GM19043 (cell line): ENCODE measurements at regions not wholly inside any gene's neighbourhood (a gene's known extent, or its start where the extent isn't known, plus 50 kb on each side); places are given as distances from the start of the nearest gene placed in this dataset.
"Not testable (repeated sequence)": the region's sequence is repeated elsewhere in the genome, so short reads cannot be mapped to it uniquely, and the experiment has no call there.

Source experiments
- ATAC-seq: cut with Tn5 transposase; IDR thresholded peaks from one replicate; pipeline ENCODE4 v1.9.1; 2021; ENCODE audit warnings: low read depth; ENCODE audit not compliant: unreplicated experiment

DNA sequence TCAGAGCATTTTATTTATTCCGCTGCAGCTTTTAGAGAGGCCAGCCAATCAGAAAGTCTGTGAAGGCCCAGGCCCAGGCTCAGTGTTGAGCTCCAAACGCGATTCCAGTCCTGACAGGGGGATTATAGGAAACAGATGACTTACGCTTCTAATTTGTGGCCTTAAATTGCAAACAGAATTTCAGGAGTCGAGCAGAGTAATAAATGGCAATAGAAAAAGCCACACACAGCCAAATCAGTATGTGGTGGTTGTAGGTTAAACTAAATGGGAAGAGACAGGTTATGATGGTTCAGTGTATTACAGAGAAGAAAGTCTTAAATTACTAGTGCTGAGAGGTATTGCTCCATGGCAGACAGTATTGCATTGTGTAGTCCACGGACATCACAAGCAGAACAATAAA is 131.0 kb upstream of the ZEB2 start:
- ATAC-seq = no peak

DNA sequence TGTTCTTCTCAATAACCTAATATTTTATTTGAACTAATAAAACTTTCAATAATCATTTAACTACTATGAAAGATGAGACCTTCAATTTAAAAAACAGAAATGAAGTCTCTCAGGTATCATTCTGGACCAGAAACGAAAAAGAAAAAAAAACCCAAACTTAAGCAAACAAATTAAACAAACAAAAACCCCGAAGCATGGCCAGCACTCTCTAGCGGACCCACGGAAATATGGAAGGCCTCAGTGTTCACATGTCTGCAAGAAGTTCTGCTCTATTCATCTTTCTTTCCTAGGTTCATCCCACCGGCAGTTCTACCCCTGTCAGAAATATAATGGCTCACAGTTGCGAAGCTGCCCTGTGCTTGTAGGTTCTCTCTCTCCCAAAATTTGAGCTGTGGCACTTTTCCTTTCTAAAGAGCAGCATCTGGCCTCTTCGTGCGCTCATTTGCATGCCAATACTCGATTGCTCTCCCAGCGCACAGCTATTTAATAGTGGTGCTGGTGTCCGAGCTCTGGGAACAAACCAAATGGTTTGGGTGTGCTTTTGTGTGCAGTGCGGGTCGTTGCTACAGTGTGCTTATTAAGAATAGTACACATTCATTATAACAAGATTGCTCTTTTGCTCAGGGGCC is 129.0 kb upstream of the ZEB2 start:
- no peak for ATAC-seq

DNA sequence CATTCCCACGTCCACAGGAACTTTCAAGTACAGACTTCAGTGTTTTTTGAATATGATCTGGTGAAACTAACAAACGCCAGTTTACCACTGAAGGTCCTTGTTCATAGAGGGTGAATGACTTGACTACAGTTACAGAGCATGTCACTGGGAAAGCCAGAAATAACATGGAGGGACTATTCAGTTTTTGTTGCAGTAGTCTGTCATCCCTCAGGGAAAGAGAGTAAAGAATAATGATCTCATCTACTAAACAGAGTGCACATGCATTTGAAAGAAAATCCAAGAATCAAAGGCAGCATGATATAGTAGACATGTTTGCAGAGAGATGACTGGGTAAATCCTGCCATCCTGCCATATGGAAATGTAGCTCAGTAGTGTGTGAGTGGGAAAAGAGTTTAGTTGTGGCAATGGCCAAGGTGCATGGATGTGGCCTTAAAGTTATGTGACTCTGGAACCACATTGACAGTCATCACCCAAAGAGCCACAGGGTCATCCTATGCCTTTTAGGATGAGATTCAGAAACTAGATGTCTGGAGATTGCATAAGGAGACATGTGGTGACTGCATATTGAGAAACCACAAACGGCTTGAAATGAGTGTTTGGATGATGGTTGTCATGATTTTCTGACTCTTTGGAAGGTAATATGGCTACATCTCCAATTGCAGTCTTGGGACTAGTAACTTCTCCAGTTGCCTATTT is 125.3 kb upstream of the ZEB2 start:
- no peak for ATAC-seq

DNA sequence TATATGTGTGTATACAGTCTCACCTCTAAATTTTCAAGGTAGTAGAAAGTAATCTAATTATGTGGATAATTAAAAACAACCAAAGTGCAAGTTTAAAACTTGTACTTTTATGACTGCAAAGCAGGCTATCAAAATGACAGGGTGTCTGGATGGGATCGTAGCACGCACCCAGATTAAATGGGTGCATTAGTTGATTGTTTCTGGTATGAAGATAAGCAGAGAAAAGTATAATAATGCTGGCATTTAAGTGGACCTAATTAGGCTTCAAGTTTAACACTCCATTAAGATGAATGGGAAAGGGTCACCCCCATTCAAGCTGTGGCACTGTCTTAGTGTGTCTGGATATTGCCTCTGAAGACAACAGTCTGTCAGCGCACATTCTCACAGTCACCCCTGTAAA is 124.6 kb upstream of the ZEB2 start:
- ATAC-seq = no peak

DNA sequence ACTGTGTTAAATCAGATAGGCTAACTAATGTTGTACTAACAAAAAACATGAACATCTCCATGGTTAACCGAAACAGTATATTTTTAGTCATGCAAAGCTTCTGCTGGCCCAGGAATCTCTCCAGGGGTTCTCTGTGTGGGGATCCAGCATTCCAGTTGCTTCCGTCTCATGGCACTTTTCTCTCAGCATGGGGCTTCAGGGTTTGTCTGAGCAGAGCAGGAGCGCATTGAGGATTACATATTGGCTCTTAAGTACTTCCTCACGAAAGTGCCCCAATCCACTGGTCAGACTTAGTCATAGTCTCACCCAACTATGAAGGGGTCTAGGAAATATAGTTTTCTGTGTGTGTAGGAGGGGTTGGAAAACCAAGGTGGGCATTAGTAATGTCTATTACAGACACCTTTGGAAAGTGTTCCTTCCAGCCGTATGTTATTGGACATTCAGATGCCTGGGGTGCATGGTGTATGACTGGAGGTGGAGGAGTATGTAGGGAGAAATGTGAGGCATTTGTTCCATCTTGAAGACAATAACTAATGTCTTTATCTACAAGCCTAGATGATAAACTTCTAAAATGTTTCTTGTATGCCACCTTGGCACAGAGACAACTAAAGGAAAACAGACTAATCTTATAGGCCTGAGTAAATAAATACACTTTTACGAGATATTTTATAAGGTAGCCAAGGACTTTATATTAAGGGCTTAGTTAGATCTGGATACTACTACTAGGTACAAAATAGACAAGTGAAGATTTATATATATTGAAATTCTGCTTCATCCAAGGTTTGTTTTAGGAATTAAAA is 123.8 kb upstream of the ZEB2 start:
- ATAC-seq = no peak

DNA sequence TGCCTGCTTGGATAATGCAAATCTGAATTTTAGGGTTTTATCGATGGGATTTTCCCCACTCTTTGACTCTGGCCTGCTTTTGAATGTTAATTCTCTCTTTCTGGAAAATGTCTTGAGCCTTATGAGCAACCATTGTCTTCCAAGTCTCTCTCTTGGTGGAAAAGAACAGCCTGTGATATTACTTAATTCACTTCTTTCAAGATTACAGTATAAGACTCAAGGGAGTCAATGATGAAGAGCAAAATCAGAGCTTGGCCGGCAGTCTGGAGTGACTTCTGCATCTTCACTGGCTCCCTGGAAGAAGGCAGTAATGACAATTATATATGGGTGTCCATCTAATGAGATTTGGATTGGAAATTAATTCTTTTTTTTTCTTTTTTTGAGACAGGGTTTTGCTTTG is 122.9 kb upstream of the ZEB2 start:
- ATAC-seq = no peak

DNA sequence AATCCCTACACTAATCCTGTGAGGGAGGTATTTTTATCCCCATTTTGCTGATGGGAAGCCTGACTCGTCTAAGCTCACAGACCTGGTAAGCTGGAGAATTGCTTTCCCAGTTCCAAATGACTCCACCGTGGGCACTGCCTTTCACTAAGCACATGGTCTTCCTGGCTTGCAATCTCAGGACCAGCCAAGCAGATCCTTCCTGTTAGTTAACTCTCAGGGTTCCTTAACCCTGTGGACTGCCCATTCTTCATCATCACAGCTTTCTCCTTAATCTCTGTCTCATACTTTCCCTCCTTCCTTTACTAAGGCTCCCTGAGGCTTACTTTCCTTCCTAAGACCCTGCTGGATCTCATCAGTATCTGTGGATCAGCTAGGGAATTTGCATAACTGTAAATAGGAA is 122.2 kb upstream of the ZEB2 start:
- no peak for ATAC-seq

DNA sequence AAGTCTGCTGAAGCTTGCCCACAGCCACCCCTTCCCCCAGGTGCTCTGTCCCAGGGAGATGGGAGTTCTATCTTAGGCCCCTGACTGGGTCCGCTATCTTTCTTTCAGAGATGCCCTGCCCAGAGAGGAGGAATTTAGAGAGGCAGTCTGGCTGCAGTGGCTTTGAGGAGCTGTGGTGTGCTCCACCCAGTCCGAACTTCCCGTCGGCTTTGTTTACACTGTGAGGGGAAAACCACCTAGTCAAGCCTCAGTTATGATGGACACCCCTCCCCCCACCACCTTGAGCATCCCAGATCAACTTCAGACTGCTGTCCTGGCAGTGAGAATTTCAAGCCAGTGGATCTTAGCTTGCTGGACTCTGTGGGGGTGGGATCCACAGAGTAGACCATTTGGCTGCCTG is 118.3 kb upstream of the ZEB2 start:
- not testable (repeated sequence) for ATAC-seq

DNA sequence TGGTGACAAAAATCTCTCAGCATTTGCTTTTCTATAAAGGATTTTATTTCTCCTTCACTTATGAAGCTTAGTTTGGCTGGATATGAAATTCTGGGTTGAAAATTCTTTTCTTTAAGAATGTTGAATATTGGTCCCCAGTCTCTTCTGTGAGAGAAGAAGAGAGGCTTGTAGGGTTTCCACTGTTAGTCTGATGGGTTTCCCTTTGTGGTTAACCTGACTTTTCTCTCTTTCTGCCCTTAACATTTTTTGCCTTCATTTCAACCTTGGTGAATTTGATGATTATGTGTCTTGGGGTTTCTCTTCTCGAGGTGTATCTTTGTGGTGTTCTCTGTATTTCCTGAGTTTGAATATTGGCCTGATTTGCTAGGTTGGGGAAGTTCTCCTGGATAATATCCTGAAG is 116.9 kb upstream of the ZEB2 start:
- not testable (repeated sequence) for ATAC-seq

DNA sequence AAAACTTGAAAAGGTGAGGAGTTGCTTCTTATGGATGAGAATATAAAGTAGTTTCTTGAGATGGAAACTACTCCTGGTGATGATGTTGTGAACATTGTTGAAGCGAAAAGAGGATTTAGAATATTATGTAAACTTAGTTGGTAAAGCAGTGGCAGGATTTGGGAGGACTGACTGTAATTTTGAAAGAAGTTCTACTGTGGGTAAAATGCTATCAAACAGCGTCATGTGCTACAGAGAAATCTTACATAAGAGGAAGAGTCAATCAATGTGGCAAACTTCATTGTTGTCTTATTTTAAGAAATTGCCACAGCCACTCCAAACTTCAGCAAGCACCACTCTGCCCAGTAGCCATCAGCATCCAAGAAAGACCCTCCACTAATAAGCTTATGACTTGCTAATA is 112.9 kb upstream of the ZEB2 start:
- ATAC-seq = no peak

DNA sequence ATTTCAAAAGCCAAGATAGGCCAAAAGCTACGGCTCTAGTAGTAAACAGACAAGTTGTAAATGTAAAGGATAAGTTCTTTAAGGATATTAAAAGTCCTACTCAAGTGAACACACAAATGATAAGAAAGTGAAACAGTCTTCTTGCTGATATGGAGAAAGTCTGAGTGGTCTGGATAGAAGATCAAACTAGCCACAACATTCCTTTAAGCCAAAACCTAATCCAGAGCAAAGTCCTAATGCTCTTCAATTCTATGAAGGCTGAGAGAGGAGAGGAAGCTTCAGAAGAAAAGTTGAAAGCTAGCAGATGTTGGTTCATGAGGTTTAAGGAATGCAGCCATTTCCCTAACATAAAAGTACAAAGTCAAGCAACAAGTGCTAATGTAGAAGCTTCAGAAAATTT is 111.7 kb upstream of the ZEB2 start:
- no peak for ATAC-seq

DNA sequence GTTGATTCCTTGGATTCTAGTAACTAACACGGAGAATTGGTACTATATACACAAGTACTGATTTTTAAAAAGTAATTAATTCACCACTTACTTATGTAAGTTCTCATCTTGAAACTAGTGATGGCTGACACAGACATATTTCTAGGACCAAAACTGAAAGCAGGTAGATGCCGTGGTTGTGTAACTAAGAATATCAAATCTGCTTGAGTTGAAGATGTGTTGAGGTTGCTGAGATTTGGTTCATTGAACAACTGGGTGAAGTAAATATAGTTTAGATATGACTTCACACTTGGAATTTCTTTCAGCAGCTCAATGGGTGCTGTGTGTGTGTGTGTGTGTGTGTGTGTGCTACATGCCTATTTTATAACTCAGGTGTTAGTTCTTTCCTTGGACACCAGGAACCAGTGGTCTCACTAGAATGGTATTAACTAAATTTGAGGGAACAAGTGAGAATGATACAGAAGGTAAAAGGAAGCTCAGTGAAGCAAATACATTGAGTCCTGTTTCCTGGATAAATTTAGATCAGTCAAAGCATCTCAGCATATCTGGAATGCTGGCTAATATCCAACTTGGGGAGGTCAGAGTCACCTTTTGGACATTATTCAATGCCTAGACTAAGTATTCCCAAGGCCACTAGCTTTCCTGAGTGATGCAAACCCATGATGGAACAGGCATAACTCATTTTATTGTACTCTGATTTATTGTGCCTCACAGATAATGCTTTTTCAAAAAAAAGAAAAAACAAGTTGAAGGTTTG is 110.7 kb upstream of the ZEB2 start:
- ATAC-seq = no peak

DNA sequence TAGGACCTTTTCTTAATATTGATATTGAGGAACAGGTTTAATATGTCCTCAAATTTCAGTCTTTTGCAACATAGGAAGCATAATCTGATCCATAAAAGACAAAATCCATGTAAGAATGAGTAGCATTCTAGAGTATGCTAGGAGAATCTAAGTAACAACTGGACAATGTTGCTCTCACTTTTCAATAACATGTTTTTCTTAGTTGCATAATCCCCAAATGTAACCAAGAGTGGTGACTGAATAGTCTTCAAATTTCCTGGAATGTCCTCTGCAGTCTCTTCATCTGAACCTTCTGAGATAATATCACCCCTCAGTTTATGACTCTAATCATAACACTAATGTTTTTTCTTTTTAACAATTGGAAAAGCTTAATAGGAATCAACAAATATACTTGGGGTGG is 110.0 kb upstream of the ZEB2 start:
- ATAC-seq = no peak

DNA sequence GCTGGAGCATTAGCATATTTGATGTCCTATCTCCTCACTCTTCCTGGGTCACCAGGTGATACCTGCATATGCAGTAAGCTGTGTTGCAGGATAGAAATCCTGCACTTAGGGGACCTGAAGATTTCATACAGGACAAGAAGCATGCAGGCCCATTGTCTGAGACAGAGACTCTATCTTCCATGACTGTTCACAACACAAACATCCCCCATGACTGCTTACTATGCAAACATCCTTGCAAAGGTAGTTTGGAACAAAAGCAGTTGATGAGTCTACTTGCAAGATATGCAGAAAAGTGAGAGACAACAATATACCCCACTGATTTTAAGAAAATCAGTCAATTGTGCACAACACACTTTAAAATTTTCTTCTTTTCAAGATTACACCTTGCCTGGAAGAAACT is 108.6 kb upstream of the ZEB2 start:
- no peak for ATAC-seq

DNA sequence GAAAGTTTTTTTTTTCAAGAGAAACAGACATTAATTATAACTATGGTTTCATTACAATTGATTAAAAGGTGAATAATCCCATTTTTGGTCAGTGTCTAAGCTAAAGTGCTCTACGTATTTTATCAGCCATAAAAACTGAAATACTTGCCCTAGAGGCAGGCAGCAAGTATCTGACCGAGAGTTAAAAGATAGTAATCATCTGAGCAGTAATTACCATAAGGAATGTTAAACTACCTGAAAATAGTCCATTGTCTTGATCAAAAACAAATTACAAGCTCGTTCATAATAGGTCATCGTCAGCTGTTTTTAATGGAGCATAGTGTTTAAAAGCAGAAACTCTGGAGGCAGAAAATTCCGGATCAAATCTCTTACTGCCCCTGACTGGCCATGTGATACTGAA is 105.7 kb upstream of the ZEB2 start:
- no peak for ATAC-seq

DNA sequence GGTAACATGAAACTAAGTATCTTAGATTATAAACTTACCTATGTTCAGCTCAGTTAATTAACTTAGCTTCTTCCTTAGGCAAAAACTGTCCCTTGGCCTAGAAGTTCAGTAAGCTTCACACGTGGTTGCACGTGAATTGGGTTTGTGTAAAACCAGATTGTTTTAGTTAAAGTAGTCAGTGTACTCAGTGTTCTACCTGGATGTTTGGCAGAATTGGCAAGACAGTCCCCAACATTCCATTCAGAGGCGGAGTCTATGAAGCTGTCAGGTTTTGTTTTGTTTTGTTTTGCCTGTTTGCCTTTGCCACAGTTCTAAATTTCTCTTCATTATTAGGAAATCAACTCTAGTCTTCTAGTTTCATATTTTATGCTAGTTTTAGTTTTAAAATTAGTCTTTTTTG is 105.3 kb upstream of the ZEB2 start:
- no peak for ATAC-seq

DNA sequence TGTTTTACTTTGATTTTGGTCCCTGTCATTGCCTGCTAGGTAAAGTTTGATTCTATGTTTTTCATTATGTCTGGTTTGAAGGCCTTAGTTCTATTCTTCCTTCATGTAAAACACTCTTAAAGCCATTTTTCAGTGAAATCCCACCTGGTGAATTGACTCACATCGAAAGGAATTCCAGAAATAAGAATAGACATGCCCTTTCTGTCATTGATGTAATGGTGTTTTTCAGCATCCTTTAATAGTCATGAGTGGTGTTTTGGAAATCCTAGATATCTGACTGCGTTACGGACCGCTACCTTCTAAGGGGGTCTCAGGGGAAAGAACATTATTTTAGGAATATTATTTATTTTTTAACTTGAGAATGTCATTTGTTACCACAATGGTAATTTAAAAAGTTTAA is 104.5 kb upstream of the ZEB2 start:
- ATAC-seq = no peak

DNA sequence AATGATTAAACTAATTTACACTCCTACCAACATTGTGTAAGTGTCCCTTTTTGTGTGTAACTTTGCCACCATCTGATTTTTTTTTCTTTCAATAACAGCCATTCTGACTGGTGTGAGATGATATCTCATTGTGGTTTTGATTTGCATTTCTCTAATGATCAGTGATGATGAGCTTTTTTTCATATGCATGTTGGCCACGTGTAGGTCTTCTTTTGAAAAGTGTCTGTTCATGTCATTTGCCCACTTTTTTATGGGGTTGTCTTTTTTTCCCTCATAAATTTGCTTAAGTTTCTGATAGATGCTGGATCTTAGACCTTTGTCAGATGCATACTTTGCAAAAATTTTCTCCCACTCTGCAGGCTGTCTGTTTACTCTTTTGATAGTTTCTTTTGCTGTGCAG is 102.5 kb upstream of the ZEB2 start:
- not testable (repeated sequence) for ATAC-seq

DNA sequence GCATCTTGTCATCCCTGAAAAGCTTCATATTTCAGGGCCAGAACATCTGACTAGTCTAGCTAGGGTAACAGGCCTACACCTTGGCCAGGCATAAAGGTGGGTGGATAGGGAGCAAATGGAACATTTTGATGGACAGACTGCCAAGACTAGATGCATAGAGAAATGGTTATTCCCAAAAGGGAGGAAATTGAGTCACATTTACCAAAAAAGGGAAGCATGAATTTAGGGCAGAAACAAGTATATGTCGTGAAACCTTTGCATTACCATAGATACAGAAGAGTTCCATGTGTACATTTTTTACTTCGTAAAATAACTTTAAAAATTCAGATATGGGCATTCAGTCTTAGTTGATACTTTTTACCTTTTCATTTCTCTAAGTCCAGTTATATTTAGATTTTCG is 101.3 kb upstream of the ZEB2 start:
- ATAC-seq = no peak

DNA sequence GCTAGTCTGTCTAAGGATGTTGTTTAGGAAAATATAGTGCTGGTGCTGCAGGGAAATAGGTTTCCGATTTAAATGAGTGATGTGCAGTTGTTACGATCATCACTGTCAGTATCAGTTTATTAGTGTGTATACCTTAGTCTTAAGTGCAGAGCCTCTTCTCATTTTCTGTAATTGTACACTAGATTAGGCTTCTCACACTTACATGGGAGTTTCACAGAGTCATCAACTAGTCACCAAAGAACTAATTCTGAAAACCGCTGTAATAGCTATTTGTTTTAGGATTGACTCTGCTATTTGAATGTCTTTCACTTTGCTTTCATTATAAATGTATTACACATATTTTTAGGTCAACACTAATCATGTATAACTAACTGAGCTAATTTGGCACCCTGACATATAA is 99.8 kb upstream of the ZEB2 start:
- ATAC-seq = no peak

DNA sequence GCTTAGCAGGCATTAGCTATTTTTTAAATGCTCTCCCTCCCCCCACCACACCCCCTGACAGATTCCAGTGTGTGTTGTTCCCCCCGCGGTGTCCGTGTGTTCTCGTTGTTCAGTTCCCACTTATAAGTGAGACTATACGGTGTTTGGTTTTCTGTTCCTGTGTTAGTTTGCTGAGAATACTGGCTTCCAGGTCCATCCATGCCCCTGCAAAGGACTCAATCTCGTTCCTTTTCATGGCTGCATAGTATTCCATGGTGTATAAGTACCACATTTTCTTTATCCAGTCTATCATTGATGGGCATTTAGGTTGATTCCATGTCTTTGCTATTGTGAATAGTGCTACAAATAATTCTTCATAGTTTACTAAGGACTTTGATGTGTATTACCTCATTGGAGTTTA is 97.3 kb upstream of the ZEB2 start:
- ATAC-seq = not testable (repeated sequence)
